ENCODE measurements at regions not wholly inside any gene's neighbourhood (a gene's known extent, or its start where the extent isn't known, plus 50 kb on each side); places are given as distances from the start of the nearest gene placed in this dataset.

DNA sequence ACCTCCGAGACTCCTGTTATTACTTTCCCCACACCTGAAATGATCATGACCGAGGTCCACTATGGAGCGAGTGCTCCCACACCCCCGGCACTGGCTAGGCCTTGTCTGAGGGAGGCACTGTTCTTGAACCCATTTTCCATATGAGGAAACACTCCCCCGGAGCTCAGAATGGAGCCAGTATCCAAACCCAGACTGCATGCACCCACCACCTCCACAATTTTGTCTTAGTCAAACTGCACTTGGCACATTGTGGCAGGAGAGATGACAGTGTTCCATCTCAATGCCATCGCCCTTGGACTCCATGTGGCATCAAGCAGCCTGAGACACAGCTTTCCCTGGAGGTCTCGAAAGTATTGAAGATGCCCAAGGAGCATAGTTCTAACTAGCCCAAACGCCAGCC lies 154.1 kb downstream of the NUP210 start:
- no peaks in the 10 kb centered on the region for H3K36me3 ChIP-seq (ENCODE audit: control insufficient read depth, insufficient read depth, low read length)
- no peaks in the 10 kb centered on the region for H3K27me3 Mint-ChIP-seq (ENCODE audit: insufficient read depth)
- H3K27ac Mint-ChIP-seq, result no peak overlapping the region
- H3K4me3 Mint-ChIP-seq, result no peak overlapping the region
- H3K27me3 ChIP-seq (ENCODE audit: control insufficient read depth, insufficient read depth, low read length, poor library complexity, severe bottlenecking), result no peaks in the 10 kb centered on the region
- H3K4me1 Mint-ChIP-seq, result peaks cover 5% of the 10 kb centered on the region
- WGBS, 2 experiments (ENCODE audit: insufficient coverage in 1 of 2, insufficient read length in 1 of 2), result 91 to 94% methylated on average over 3 to 8 of the region's 8 CpGs
- no peaks in the 10 kb centered on the region for H3K9me3 ChIP-seq (ENCODE audit: control insufficient read depth, low read length)
- no peak overlapping the region for H3K27ac ChIP-seq (ENCODE audit: low read depth, low read length)
- peaks cover 6% of the 10 kb centered on the region for H3K9me3 Mint-ChIP-seq
- no peaks in the 10 kb centered on the region for H3K36me3 Mint-ChIP-seq (ENCODE audit: low read depth)
- H3K4me1 ChIP-seq (ENCODE audit: control insufficient read depth, insufficient read depth, low read length), result no peaks in the 10 kb centered on the region
- H3K9ac ChIP-seq (ENCODE audit: extremely low read depth, low read length, poor library complexity, severe bottlenecking), result no peak overlapping the region
- TF ChIP-seq, protein P1, sequence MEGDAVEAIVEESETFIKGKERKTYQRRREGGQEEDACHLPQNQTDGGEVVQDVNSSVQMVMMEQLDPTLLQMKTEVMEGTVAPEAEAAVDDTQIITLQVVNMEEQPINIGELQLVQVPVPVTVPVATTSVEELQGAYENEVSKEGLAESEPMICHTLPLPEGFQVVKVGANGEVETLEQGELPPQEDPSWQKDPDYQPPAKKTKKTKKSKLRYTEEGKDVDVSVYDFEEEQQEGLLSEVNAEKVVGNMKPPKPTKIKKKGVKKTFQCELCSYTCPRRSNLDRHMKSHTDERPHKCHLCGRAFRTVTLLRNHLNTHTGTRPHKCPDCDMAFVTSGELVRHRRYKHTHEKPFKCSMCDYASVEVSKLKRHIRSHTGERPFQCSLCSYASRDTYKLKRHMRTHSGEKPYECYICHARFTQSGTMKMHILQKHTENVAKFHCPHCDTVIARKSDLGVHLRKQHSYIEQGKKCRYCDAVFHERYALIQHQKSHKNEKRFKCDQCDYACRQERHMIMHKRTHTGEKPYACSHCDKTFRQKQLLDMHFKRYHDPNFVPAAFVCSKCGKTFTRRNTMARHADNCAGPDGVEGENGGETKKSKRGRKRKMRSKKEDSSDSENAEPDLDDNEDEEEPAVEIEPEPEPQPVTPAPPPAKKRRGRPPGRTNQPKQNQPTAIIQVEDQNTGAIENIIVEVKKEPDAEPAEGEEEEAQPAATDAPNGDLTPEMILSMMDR (conservative IDR thresholded peaks at IDR 0.05), result no peak
- H3K4me3 ChIP-seq (ENCODE audit: low read length), result no peak overlapping the region
- DNase-seq, result no peak

DNA sequence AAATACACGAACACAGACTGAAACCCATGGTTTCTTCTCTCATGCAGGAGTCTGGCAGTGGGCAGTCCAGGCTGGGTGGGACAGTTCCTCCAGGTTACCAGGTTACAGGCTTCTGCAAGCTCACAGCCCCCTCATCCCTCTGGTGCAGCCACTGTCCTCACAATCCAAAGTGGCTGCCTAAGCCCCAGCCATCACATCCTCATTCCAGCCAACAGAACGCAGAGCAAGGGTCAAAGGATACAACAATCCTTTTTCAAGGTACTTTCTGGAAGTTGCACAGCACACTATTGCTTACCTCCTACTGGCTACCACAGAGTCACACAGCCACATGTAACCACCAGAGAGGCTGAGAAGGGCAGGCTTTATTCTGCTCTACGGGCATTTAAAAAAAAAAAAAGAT lies 154.6 kb downstream of the NUP210 start:
- Histone ChIP-seq H3K4me1 (ENCODE audit: control insufficient read depth, insufficient read depth, low read length) (no peaks in the 10 kb centered on the region), H3K27ac (ENCODE audit: low read depth, low read length) (no peak overlapping the region), H3K4me3 (ENCODE audit: low read length) (no peak overlapping the region), H3K36me3 (ENCODE audit: control insufficient read depth, insufficient read depth, low read length) (no peaks in the 10 kb centered on the region), H3K9me3 (ENCODE audit: control insufficient read depth, low read length) (no peaks in the 10 kb centered on the region), H3K27me3 (ENCODE audit: control insufficient read depth, insufficient read depth, low read length, poor library complexity, severe bottlenecking) (no peaks in the 10 kb centered on the region), H3K9ac (ENCODE audit: extremely low read depth, low read length, poor library complexity, severe bottlenecking) (no peak overlapping the region)
- WGBS, 2 experiments (ENCODE audit: insufficient coverage in 1 of 2, insufficient read length in 1 of 2), result 92 to 100% methylated on average over 1 to 3 of the region's 3 CpGs
- TF ChIP-seq, protein P1 (conservative IDR thresholded peaks at IDR 0.05), result no peak
- Mint-ChIP-seq H3K9me3 (peaks cover 6% of the 10 kb centered on the region), H3K27ac (no peak overlapping the region), H3K27me3 (ENCODE audit: insufficient read depth) (no peaks in the 10 kb centered on the region), H3K4me1 (peaks cover 5% of the 10 kb centered on the region), H3K4me3 (no peak overlapping the region), H3K36me3 (ENCODE audit: low read depth) (no peaks in the 10 kb centered on the region)
- no peak for DNase-seq

- TF ChIP-seq, protein P1 (conservative IDR thresholded peaks at IDR 0.05), result no peak
- Histone ChIP-seq H3K27ac (ENCODE audit: low read depth, low read length) (no peak overlapping the region), H3K4me1 (ENCODE audit: control insufficient read depth, insufficient read depth, low read length) (no peaks in the 10 kb centered on the region), H3K27me3 (ENCODE audit: control insufficient read depth, insufficient read depth, low read length, poor library complexity, severe bottlenecking) (no peaks in the 10 kb centered on the region), H3K4me3 (ENCODE audit: low read length) (no peak overlapping the region), H3K9me3 (ENCODE audit: control insufficient read depth, low read length) (no peaks in the 10 kb centered on the region), H3K9ac (ENCODE audit: extremely low read depth, low read length, poor library complexity, severe bottlenecking) (no peak overlapping the region), H3K36me3 (ENCODE audit: control insufficient read depth, insufficient read depth, low read length) (no peaks in the 10 kb centered on the region)
- no peaks in the 10 kb centered on the region for H3K27me3 Mint-ChIP-seq (ENCODE audit: insufficient read depth)
- WGBS, 2 experiments (ENCODE audit: insufficient coverage in 1 of 2, insufficient read length in 1 of 2), result 88 to 98% methylated on average over 5 to 7 of the region's 7 CpGs
- H3K27ac Mint-ChIP-seq, result peak overlapping the region; percentile 36
- H3K36me3 Mint-ChIP-seq (ENCODE audit: low read depth), result no peaks in the 10 kb centered on the region
- H3K4me3 Mint-ChIP-seq, result no peak overlapping the region
- no peak for DNase-seq
- H3K9me3 Mint-ChIP-seq, result peaks cover 6% of the 10 kb centered on the region
- peaks cover 5% of the 10 kb centered on the region for H3K4me1 Mint-ChIP-seq
These were observed 155.1 kb downstream of the NUP210 start for GRCh38 chr3:13265016-13265415.

Data from endodermal cell (in vitro differentiated cells).